CD4-positive, alpha-beta T cell (primary cell): ENCODE measurements at regions not wholly inside any gene's neighbourhood (a gene's known extent, or its start where the extent isn't known, plus 50 kb on each side); places are given as distances from the start of the nearest gene placed in this dataset.

Experiments used
- ATAC-seq: fragments of 200-7000 bp; cut with Tn5 transposase; one replicate; pipeline ENCODE4 v1.10.0; 2022; ENCODE audit warnings: mild to moderate bottlenecking; ENCODE audit not compliant: poor library complexity
- CTCF ChIA-PET: fragments of 350-600 bp; sonication (Branson Sonifier 250); formaldehyde crosslinking; loops from one replicate; lab custom pipeline; 2021; ENCODE audit warnings: antibody characterized with exemption, inconsistent platforms; lab: Charles Lee
- POLR2A ChIA-PET: fragments of 350-600 bp; sonication (Branson Sonifier 250); formaldehyde crosslinking; loops from one replicate; lab custom pipeline; 2021; ENCODE audit warnings: antibody characterized with exemption, inconsistent platforms; lab: Charles Lee
- DNase-seq, 14 experiments: peaks; one replicate each; pipeline ENCODE4 v3.0.0-alpha.2; 2013 to 2020; ENCODE audit warnings: mixed read lengths in 2 of 14
- H3K27ac ChIP-seq, 2 donors: one replicate each; pipeline versions ENCODE4 v1.5.1 to v1.7.0; 2013; ENCODE audit warnings: low read length in 2 of 2, low read depth in 1 of 2, mild to moderate bottlenecking in 1 of 2
- H3K27me3 ChIP-seq, 2 experiments: 1 replicate in 1 of 2; 2 replicates in 1 of 2; pipeline versions ENCODE4 v1.6.1 to v1.7.0; 2013; ENCODE audit warnings: low read length in 2 of 2, control low read depth in 1 of 2, mild to moderate bottlenecking in 1 of 2, moderate library complexity in 1 of 2; ENCODE audit not compliant: insufficient read depth in 2 of 2, control insufficient read depth in 1 of 2
- H3K36me3 ChIP-seq: one replicate; pipeline ENCODE4 v1.6.1; 2013; ENCODE audit warnings: low read length, control low read depth; ENCODE audit not compliant: insufficient read depth
- H3K4me1 ChIP-seq: one replicate; pipeline ENCODE4 v1.6.1; 2013; ENCODE audit warnings: low read length, control low read depth; ENCODE audit not compliant: insufficient read depth
- H3K4me3 ChIP-seq: one replicate; pipeline ENCODE4 v1.5.1; 2013; ENCODE audit warnings: mild to moderate bottlenecking, low read length, moderate library complexity
- H3K9me3 ChIP-seq, 2 experiments: 1 replicate in 1 of 2; 2 replicates in 1 of 2; pipeline versions ENCODE4 v1.6.1 to v1.7.0; 2013; ENCODE audit warnings: low read length in 2 of 2, mild to moderate bottlenecking in 2 of 2, control low read depth in 1 of 2, moderate library complexity in 1 of 2; ENCODE audit not compliant: control insufficient read depth in 1 of 2, insufficient read depth in 1 of 2
- H3K27ac Mint-ChIP-seq: one replicate; pipeline ENCODE4 v1.8.0; 2020; ENCODE audit warnings: mixed read lengths
- H3K27me3 Mint-ChIP-seq: one replicate; pipeline ENCODE4 v1.8.0; 2021; ENCODE audit warnings: mixed read lengths
- H3K36me3 Mint-ChIP-seq: one replicate; pipeline ENCODE4 v1.8.0; 2021; ENCODE audit warnings: low read depth, mixed read lengths
- H3K4me1 Mint-ChIP-seq: one replicate; pipeline ENCODE4 v1.8.0; 2021; ENCODE audit warnings: low read depth, mixed read lengths
- H3K4me3 Mint-ChIP-seq: one replicate; pipeline ENCODE4 v1.8.0; 2020; ENCODE audit warnings: mild to moderate bottlenecking, mixed read lengths
- H3K9me3 Mint-ChIP-seq: one replicate; pipeline ENCODE4 v1.8.0; 2020; ENCODE audit warnings: mixed read lengths
- CTCF ChIP-seq: fragments of 200-600 bp; IDR thresholded peaks from one replicate; pipeline ENCODE4 v1.8.0; 2022; ENCODE audit warnings: antibody characterized with exemption, mild to moderate bottlenecking
- intact Hi-C, 2 experiments: fragments of 100-400 bp; cut with DNase I in 1 of 2; cut with micrococcal nuclease in 1 of 2; formaldehyde crosslinking; loops; one replicate each; pipeline versions ENCODE4 v1.15.1 to v1.9.0; 2023 to 2025; cut with DNase I, micrococcal nuclease

- no peak overlapping the region for H3K4me3 Mint-ChIP-seq
- peaks cover 2% of the 10 kb centered on the region for H3K9me3 Mint-ChIP-seq
- Histone ChIP-seq H3K27ac (no peak overlapping the region), H3K4me3 (no peak overlapping the region), H3K9me3 (peaks cover 0 to 10% of the 10 kb centered on the region in 2 experiments), H3K27me3 (peaks cover 0 to 2% of the 10 kb centered on the region in 2 experiments), H3K4me1 (no peaks in the 10 kb centered on the region), H3K36me3 (no peaks in the 10 kb centered on the region)
- TF ChIP-seq CTCF = no peak
- no peak for ATAC-seq
- ChIA-PET POLR2A (no interaction called here), CTCF (no interaction called here)
- H3K27me3 Mint-ChIP-seq = peaks cover 37% of the 10 kb centered on the region
- no peaks in the 10 kb centered on the region for H3K36me3 Mint-ChIP-seq
- no peaks in the 10 kb centered on the region for H3K4me1 Mint-ChIP-seq
- intact Hi-C loops = no loop called here
- DNase-seq = no peak
- no peak overlapping the region for H3K27ac Mint-ChIP-seq
Observed at GRCh38 chr11:115653076-115653475, 148.9 kb upstream of the CADM1 start.

GRCh38 chr11:115652496-115652895 lies 148.3 kb upstream of the CADM1 start:
- peaks cover 0 to 2% of the 10 kb centered on the region in 2 experiments for H3K27me3 ChIP-seq
- ATAC-seq (no peak), DNase-seq (no peak)
- no peak overlapping the region for H3K4me3 ChIP-seq
- H3K36me3 Mint-ChIP-seq = no peaks in the 10 kb centered on the region
- no peak overlapping the region for H3K4me3 Mint-ChIP-seq
- H3K27me3 Mint-ChIP-seq = peaks cover 37% of the 10 kb centered on the region
- peaks cover 2% of the 10 kb centered on the region for H3K9me3 Mint-ChIP-seq
- intact Hi-C loops = no loop called here
- CTCF ChIA-PET = no interaction called here
- no peak overlapping the region for H3K27ac Mint-ChIP-seq
- no peaks in the 10 kb centered on the region for H3K4me1 ChIP-seq
- POLR2A ChIA-PET = no interaction called here
- H3K36me3 ChIP-seq = no peaks in the 10 kb centered on the region
- no peak overlapping the region for H3K27ac ChIP-seq
- H3K4me1 Mint-ChIP-seq = no peaks in the 10 kb centered on the region
- TF ChIP-seq CTCF = no peak
- peaks cover 0 to 10% of the 10 kb centered on the region in 2 experiments for H3K9me3 ChIP-seq

DNA sequence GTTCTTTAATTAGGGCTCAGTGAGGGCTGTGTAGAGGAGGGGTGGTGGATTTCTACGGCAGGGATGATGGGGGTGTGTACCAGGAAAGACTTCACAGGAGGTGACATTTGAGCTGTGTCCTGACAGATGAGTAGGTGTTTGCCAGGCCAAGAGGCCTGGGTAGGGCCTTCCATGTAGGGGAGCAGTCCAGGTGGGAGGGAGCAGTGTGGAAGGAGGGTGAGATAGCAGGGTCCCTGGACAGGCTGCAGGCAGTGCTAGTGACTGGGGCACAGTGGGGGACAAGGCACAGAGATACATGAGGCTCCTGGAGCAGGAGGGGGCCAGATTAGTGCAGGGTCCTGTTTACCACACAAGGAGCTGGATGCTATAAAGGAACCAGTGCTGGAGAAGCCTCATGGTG lies 147.9 kb upstream of the CADM1 start:
- no peak for TF ChIP-seq CTCF
- H3K4me1 Mint-ChIP-seq = no peaks in the 10 kb centered on the region
- H3K9me3 ChIP-seq = peaks cover 0 to 10% of the 10 kb centered on the region in 2 experiments
- POLR2A ChIA-PET = no interaction called here
- H3K27me3 Mint-ChIP-seq = peaks cover 34% of the 10 kb centered on the region
- ATAC-seq = no peak
- no peaks in the 10 kb centered on the region for H3K4me1 ChIP-seq
- peaks cover 2% of the 10 kb centered on the region for H3K9me3 Mint-ChIP-seq
- CTCF ChIA-PET = interaction anchor here (0.6 kb wide), 1 partner anchor 1751 kb away, joined by 4 read pairs; no protein-coding TSS in a partner anchor
- no peak overlapping the region for H3K27ac ChIP-seq
- no peaks in the 10 kb centered on the region for H3K36me3 ChIP-seq
- no peak for DNase-seq
- H3K36me3 Mint-ChIP-seq = no peaks in the 10 kb centered on the region
- H3K27me3 ChIP-seq = peaks cover 0 to 2% of the 10 kb centered on the region in 2 experiments
- intact Hi-C loops = no loop called here
- H3K4me3 ChIP-seq = no peak overlapping the region
- no peak overlapping the region for H3K27ac Mint-ChIP-seq
- H3K4me3 Mint-ChIP-seq = no peak overlapping the region
